Skeletal muscle satellite cell (primary cell): ENCODE measurements at regions not wholly inside any gene's neighbourhood (a gene's known extent, or its start where the extent isn't known, plus 50 kb on each side); places are given as distances from the start of the nearest gene placed in this dataset.

ENCODE experiments used
- H3K27me3 ChIP-seq: 2 replicates; pipeline ENCODE4 v1.7.0; 2013; ENCODE audit warnings: low read length; ENCODE audit not compliant: control insufficient read depth, insufficient read depth
- H3K36me3 ChIP-seq: 2 replicates; pipeline ENCODE4 v1.7.0; 2013; ENCODE audit warnings: mild to moderate bottlenecking, control low read depth, low read length; ENCODE audit not compliant: insufficient read depth
- H3K4me1 ChIP-seq: 2 replicates; pipeline ENCODE4 v1.7.0; 2013; ENCODE audit warnings: low read length; ENCODE audit not compliant: control insufficient read depth, insufficient read depth
- H3K4me2 ChIP-seq: 2 replicates; pipeline ENCODE4 v1.7.0; 2013; ENCODE audit warnings: mild to moderate bottlenecking, low read length
- H3K4me3 ChIP-seq: 2 replicates; pipeline ENCODE4 v1.7.0; 2013; ENCODE audit warnings: low read length
- H3K9ac ChIP-seq: 2 replicates; pipeline ENCODE4 v1.7.0; 2013; ENCODE audit warnings: mild to moderate bottlenecking, low read depth, low read length, moderate library complexity
- H3K9me3 ChIP-seq: replicated peaks from 2 replicates; pipeline ENCODE4 v1.7.0; 2013; ENCODE audit warnings: mild to moderate bottlenecking, control low read depth, low read length

DNA sequence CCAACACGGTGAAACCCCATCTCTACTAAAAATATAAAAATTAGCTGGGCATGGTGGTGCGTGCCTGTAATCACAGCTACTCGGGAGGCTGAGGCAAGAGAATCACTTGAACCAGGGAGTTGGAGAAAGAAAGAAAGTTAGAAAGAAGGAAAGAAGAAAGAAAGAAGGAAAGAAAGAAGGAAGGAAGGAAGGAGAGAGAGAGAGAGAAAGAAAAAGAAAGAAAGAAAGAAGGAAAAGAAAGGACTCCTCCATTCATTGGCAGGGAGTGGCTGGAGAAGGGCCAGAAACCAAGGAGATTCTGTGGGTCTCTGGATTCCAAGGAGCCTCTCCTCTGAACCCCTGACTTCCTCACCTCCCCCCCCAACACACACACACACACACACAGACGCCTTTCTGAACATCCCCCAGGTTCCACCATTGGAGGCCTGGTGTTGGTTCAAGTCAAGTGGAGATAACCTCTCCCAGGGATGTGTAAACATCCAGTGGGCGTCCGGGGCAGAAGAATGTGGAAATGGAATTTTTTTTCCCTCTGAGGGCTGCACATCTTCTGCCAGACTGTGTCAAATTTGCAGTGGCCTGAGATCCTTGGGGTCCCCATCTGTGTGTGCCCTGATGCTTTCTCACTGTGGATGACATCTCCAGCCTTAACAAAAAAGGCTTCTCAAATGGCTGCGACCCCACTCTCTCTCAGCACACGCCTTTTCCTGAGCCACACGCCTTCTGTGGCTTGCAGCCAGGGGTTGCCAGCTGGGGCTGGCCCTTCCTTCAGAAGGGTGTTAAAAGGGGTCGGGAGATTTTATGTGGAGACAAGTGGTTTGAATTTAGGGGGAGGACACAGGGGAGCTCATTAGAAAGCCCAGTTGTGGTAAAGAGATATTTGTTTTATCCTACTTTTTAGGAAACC lies 109.3 kb upstream of the HAND1 start:
- H3K4me3 ChIP-seq, result no peak overlapping the region
- no peak overlapping the region for H3K9ac ChIP-seq
- H3K4me1 ChIP-seq, result no peaks in the 10 kb centered on the region
- H3K4me2 ChIP-seq, result no peak overlapping the region
- H3K36me3 ChIP-seq, result no peaks in the 10 kb centered on the region
- H3K27me3 ChIP-seq, result peaks cover 48% of the 10 kb centered on the region
- no peaks in the 10 kb centered on the region for H3K9me3 ChIP-seq

DNA sequence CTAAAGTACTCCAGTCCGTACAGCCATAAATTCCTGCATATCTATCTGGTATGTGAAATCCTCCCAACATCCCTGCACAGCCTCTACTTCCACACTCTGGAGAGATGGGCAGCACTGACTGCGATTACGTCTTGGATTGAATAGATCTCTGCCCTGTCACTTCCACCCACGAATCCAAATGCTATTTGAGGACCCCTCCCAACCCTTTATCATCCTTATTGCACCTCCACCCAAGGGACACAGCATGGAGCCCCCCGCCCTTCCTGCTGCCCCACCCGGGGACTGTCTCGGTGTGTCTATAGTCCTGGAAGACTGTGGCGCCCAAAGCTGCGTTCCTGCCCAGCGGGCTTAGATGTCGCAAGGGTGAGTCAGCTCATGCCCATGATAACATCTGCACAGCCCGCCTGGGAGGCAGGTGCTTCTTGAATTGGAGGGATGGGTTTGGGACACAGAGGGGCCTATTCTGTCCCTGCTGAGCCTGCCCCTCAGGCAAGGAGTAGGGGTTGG lies 105.7 kb upstream of the HAND1 start:
- H3K9ac ChIP-seq, result no peak overlapping the region
- H3K4me2 ChIP-seq, result no peak overlapping the region
- H3K27me3 ChIP-seq, result peaks cover 42% of the 10 kb centered on the region
- H3K36me3 ChIP-seq, result no peaks in the 10 kb centered on the region
- H3K9me3 ChIP-seq, result no peaks in the 10 kb centered on the region
- no peak overlapping the region for H3K4me3 ChIP-seq
- H3K4me1 ChIP-seq, result no peaks in the 10 kb centered on the region

DNA sequence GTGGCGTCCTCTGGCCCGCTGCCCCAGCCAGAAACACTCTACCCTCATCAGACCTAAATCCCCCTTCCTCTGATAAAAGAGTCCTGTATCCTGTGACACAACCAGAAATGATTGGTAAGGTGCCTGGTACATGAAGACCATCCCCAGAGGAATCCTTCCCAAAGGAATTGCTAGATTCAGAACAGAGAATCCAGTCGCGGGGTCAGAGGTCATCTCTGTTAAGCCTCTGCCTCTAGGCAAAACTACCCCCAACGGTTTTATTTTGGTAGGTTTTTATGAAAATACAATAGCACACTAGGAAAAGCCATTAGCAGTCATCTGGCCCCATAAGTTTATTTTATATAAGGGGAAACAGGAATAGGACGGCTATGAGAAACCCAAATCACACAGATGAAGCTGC lies 102.4 kb upstream of the HAND1 start:
- Histone ChIP-seq H3K4me1 (no peaks in the 10 kb centered on the region), H3K4me3 (no peak overlapping the region), H3K36me3 (no peaks in the 10 kb centered on the region), H3K27me3 (peaks cover 47% of the 10 kb centered on the region), H3K9me3 (no peaks in the 10 kb centered on the region), H3K9ac (no peak overlapping the region), H3K4me2 (no peak overlapping the region)

DNA sequence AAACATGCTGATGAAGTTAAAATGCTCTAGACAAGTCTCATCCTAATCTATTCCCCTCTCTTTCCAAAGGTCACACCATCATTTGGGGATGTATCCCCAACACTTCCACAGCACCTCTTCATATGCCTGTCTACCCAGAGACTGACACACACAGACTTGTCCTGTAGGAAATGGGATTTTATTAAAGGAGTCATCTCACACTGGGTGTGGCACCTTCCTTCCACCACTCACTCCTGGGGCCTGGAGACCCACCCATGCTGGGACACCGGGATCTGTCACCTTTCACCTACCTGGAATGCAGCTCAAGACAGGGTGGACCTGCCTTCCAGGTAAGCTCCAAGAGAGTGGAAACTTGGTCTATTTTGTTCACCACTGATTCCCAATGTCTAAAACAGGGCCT lies 99.4 kb upstream of the HAND1 start:
- no peak overlapping the region for H3K9ac ChIP-seq
- no peaks in the 10 kb centered on the region for H3K9me3 ChIP-seq
- no peak overlapping the region for H3K4me3 ChIP-seq
- H3K4me2 ChIP-seq, result no peak overlapping the region
- H3K36me3 ChIP-seq, result no peaks in the 10 kb centered on the region
- no peaks in the 10 kb centered on the region for H3K4me1 ChIP-seq
- H3K27me3 ChIP-seq, result peaks cover 47% of the 10 kb centered on the region

DNA sequence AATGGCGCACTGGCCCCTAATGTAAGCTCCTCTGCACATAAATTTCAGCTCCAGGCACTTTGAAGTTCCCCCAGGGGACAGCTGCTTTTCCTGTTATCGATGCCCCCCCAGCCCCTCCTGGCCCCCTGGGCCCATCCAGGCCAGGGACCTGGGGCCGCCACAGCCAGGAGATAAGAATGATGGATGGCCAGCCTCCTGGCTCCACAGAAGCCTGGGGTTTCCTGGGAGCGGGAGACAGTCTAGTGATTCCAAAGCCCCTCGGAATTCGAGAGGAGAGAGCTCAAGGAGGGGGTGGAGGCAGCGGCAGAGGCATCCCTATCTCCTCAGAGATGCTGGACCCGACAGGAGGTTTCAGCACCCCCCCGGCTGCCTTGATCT lies 98.4 kb upstream of the HAND1 start:
- no peak overlapping the region for H3K4me2 ChIP-seq
- H3K27me3 ChIP-seq, result peaks cover 53% of the 10 kb centered on the region
- H3K9ac ChIP-seq, result no peak overlapping the region
- H3K4me3 ChIP-seq, result no peak overlapping the region
- no peaks in the 10 kb centered on the region for H3K4me1 ChIP-seq
- no peaks in the 10 kb centered on the region for H3K9me3 ChIP-seq
- H3K36me3 ChIP-seq, result no peaks in the 10 kb centered on the region

DNA sequence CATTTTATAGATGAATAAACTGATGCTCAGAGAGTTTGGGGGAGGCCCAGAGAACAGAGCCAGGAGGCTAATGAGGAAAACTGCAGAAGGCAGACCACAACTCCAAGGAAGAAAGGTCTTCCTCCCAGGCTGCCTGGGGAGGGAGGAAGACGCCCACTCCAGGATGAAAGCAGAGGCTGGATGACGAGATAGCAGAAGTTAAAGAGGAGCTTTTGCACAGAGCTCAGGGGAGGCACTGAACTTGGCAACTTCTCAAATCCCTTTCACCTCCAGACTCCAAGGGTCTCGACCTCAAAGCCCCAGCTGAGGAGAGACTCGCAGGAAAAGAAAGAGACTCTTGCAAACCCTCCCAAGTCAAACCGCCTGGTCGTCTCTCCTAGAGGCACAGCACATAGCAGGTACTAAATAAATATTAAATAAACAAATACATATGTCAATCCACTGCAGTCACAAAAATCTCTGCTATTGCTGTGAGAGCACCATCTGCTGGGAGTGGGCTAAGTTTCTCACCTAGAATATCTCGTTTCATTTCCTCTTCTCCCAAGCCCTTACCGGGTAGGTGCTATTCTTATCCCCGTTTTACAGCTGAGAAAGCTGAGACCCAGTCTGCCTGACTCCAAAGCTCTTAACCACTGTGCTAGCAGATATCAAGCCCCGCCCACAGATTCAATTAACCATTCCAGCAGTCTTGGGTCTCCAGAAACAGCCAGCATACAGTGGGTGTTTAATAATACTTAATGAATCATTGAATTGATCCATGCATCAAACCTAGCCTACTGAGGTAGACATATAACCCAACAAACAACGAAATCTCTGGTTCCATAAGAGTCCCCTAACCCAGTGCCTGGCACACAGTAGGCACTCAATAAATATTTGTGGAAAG lies 97.8 kb upstream of the HAND1 start:
- Histone ChIP-seq H3K9ac (no peak overlapping the region), H3K27me3 (peaks cover 58% of the 10 kb centered on the region), H3K4me1 (no peaks in the 10 kb centered on the region), H3K4me3 (no peak overlapping the region), H3K9me3 (no peaks in the 10 kb centered on the region), H3K36me3 (no peaks in the 10 kb centered on the region), H3K4me2 (no peak overlapping the region)

DNA sequence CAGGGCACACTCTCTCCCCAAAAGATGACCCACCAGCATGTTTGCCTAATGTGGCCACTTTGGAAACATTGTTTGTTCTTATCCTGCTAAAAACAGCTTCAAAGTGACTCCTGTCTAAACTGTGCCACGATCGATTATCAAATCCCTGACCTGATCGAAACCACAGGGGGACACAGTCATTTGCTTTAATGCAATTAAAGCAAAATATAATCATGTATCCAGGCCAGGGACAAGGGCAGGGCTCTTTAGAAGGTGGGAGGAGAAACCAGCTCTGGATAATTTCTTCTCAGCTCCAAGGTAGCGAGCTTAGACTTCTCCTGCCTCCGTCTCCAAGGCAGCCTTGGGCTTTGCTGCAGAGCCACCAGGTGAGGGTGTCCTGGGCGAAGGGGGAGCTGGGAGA lies 95.0 kb upstream of the HAND1 start:
- H3K4me2 ChIP-seq, result no peak overlapping the region
- H3K4me1 ChIP-seq, result no peaks in the 10 kb centered on the region
- no peak overlapping the region for H3K4me3 ChIP-seq
- H3K36me3 ChIP-seq, result no peaks in the 10 kb centered on the region
- peaks cover 59% of the 10 kb centered on the region for H3K27me3 ChIP-seq
- H3K9ac ChIP-seq, result no peak overlapping the region
- no peaks in the 10 kb centered on the region for H3K9me3 ChIP-seq

DNA sequence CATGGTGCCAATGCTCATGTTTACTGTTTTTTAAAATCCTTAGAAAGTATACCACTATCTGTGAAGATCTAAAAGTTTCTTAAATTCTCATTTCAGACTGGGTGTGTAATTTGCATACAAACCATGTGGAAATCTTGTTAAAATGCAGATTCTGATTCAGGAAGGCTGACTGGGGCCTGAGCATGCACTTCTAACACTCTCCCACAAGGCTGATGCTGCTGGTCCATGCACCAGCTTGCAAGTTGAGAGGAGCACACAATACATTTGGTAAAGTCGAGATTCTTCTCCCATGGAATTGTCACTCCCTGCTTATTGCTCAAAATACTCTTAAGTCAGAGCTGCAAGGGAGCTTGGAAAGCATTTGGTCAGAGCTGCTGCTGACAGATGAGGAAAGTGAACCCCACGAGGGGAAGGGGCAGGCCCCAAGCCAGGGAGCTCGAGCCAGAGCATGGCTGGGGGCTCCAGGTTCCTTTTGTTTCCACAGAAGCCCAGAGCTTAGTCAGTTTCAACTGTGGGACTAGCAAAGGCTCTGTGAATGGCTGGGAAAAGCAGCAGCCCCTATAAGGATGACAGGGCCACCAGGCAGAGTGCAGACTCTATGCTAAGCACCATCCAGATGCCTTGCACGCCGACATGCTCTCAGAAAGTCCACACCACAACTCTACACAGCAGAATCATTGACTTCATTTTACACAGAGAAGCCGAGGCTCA lies 93.5 kb upstream of the HAND1 start:
- Histone ChIP-seq H3K9ac (no peak overlapping the region), H3K36me3 (no peaks in the 10 kb centered on the region), H3K4me1 (no peaks in the 10 kb centered on the region), H3K4me2 (no peak overlapping the region), H3K4me3 (no peak overlapping the region), H3K27me3 (peaks cover 58% of the 10 kb centered on the region), H3K9me3 (no peaks in the 10 kb centered on the region)

DNA sequence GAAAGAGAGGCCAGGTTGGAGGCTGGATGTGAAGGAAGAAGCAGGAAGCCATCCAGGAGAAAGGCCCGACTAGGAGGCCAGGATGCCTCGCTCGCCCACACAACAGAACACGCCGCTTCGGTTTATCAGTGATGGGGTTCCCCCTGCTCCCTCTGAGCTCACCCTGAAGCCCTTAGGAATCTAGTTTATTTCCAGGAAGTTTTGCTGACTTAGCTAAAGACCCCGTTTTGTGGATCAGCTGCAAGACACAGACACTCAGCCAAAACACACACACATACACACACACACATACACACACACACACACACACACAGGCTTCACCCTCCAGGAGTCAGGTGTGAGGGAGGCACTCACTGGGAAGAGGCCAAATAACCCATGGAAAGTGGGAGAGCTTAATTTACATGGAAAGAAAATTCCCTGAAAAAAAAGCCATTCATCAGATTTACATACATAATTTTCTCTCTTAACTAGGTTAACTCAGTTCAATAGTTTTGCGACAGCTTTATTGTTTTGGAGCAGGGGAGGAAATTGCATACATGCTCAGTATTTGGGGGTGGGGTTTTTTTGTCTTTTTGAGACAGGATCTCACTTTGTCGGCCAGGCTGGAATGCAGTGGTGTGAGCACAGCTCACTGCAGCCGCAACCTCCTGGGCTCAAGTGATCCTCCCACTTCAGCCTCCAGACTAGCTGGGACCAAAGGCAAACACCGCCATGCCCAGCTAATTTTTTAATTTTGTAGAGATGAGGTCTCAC lies 92.7 kb upstream of the HAND1 start:
- Histone ChIP-seq H3K4me1 (no peaks in the 10 kb centered on the region), H3K9ac (no peak overlapping the region), H3K27me3 (peaks cover 58% of the 10 kb centered on the region), H3K4me2 (no peak overlapping the region), H3K9me3 (no peaks in the 10 kb centered on the region), H3K4me3 (no peak overlapping the region), H3K36me3 (no peaks in the 10 kb centered on the region)

DNA sequence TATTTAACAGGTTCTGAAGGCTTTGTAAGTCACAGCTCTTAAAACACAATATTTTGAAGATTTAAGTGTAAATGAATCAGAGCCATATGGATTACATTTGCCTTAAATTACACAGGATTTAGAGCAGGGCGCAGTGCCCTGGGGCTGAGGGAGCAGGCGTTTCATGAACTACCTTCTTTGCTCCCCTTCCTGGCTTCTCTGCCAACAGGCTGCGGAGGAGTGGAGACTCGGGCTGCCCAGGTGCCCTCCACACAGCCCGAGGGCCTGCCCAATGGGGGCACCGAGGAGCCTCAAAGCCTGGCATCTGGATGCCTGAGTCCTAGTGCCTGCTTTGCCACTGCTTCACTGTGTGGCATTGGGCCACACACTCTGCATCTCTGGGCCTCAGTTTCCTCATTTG lies 90.6 kb upstream of the HAND1 start:
- Histone ChIP-seq H3K4me3 (no peak overlapping the region), H3K36me3 (no peaks in the 10 kb centered on the region), H3K4me1 (no peaks in the 10 kb centered on the region), H3K9ac (no peak overlapping the region), H3K9me3 (no peaks in the 10 kb centered on the region), H3K27me3 (peaks cover 43% of the 10 kb centered on the region), H3K4me2 (no peak overlapping the region)
